GM21367 (cell line): ENCODE measurements at regions not wholly inside any gene's neighbourhood (a gene's known extent, or its start where the extent isn't known, plus 50 kb on each side); places are given as distances from the start of the nearest gene placed in this dataset.
"Not testable (repeated sequence)": the region's sequence is repeated elsewhere in the genome, so short reads cannot be mapped to it uniquely, and the experiment has no call there.

Source experiments
- ATAC-seq: cut with Tn5 transposase; IDR thresholded peaks from one replicate; pipeline ENCODE4 v1.9.1; 2021; ENCODE audit not compliant: unreplicated experiment

GRCh38 chr5:86337667-86338460 is 279.9 kb upstream of the COX7C start:
- no peak for ATAC-seq

DNA sequence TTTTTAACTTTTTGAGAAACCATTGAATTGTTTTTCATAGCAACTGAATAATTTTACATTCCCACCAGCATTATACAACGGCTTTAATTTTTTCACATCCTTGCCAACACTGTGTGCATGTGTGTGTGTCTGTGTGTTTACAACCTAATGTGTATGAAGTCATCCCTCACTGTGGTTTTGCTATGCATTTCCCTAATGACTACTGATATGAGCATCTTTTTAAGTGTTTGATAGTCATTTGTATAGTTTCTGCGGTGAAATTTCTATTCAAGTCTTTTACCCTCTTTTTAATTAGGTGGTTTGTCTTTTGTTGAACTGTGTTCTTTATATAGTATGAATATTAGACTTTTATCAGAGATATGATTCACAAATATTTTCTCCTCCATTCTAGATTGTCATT is 263.1 kb upstream of the COX7C start:
- ATAC-seq: no peak

DNA sequence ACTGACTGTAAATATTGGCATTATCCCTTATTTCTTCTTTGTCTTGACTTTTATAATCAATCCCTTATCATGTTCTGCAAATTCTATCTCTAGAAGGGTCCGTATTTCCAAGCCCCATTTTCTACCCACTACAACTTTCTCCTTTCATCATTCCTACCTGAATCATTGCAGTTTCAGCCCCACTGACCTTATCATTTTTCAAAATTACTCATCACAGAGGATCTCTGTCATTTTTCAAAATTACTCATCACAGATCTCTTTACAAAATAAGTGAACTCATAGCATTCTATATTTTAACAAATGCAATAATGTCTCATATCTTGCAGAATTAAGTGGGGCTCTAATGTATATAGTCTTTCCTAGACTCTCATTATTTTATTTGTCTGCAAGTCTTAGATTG is 256.9 kb upstream of the COX7C start:
- no peak for ATAC-seq

DNA sequence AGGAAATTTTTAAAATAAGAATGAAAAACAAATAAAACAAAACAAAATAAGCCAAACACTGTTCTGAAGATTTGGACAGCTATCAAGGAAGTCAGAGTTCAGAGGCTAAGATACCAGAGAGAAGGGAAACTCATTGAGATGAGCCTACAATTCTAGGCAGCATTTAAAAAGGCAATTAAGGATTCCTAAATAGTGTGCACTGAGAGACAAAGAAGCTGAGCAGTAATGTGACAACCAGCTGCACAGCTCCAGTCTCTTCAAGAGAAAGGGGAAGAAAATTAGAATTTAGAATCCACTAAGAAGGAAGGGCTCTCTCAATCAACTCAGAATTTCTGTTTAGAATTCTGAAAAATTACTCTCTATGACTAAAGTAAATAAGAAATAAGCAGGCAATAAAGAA is 246.7 kb upstream of the COX7C start:
- no peak for ATAC-seq

DNA sequence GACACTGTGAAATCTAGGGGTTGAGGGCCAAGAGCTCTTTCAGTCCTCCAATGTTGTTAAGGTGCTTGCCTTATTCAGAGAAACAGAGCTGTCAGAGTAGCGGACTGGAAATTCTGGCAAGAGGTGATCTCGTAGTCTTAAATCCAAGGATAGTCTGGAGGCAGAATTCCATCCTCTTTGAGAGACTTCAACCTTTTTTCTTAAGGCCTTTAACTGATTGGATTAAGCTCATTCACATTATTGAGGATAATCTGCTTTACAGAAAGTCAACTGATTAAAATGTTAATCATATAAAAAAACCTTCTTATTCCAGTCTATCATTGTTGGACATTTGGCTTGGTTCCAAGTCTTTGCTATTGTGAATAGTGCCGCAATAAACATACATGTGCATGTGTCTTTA is 243.1 kb upstream of the COX7C start:
- ATAC-seq: no peak

DNA sequence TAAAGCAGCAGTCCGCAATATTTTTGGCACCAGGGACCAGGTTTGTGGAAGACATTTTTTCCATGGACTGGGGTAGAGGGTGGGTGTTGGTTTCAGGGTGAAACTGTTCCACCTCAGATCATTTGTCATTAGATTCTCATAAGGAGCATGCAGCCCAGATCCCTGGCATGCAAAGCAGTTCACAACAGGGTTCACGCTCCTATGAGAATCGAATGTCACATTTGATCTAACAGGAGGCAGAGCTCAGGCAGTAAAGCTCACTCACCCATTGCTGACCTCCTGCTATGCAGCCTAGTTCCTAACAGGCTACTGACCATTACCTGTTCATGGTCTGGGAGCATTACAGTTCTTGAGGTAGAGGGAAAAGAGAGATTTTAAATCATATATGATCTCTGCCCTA is 241.5 kb upstream of the COX7C start:
- ATAC-seq: no peak

DNA sequence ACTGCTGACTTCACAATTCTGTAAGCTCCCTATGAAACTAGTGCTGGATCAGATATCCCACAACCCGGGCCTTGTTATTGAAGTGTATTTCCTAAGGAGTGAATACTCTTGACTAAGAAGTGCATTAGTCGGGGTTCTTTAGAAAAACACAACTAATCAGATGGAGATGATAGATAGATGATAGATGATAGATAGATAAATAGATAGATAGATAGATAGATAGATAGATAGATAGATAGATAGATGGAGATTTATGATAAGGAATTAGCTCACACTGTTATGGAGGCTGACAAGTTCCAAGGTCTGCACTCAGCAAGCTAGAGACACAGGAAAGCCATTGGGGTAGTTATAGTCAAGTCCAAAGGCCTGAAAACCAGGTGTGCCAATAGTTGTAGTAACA is 214.6 kb upstream of the COX7C start:
- no peak for ATAC-seq

- no peak for ATAC-seq
Observed at GRCh38 chr5:86404256-86404655, 213.5 kb upstream of the COX7C start.

DNA sequence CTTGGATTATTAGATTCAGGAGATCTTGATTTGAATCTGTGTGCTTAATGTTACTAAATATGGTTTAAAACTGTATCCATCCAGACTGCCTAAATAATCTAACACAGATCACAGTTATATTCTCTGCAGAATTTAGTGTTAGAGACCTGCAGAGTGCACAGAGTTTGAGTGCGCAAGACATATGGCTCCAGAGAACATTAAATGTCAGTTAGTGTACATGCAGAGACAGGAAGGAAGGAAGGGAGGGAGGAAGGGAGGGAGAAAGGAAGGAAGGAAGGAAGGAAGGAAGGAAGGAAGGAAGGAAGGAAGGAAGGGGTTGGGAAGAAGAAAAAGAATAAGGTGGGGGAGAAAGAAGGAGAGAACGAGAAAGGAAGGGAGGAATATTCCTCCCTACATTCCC is 210.0 kb upstream of the COX7C start:
- ATAC-seq: no peak

DNA sequence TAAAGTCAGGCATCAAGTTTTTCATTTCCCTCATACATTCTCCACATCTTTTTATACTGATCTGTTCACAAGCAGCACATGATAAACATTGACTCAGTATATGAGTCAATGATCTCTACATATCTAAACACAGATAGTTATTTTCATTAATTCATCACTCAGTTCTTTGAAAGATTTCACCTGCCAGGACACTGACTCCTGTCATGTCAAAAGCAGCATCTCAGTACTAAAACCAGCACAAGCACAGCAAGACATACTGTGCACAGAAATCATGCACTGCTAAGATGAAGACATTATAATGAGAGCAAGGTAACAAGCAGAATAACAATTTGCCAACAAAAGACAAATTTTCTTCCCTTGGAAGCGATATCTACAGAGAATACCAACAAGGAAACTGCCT is 206.1 kb upstream of the COX7C start:
- ATAC-seq: no peak

- ATAC-seq: no peak
Observed at GRCh38 chr5:86427158-86427557, 190.6 kb upstream of the COX7C start.

- no peak for ATAC-seq
Observed at GRCh38 chr5:86439593-86440110, 178.1 kb upstream of the COX7C start.

DNA sequence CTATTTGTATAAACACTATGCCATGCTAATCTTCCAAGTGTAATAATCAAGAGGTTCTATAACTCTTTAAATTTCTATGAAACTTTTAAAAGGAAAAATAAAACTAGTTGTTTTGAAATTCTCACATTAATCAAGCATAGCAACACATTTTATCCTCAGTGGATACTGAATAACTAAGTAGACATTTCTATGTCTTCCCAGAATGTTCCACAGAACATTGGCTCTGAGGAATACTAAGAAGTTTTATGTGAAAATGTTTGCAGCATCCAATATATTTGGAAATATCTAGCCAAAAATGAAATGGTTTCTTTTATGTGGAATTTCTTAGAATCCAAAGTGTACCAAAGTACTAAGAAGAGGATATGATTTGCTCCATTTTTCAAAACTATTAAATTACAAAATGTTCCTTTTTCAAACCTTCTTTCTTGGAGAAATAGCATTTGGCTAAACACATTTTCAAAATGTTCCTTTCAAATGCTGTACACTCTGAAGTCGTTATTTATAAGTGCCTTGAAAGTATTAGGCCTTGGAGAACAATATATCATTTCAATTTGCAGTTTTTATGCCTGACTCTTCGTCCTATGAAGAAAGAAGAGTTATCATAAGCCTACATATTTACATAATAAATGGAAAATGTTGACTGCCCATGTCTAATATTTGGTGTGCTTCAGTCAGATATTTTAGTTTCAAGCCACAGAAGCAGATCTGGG is 175.6 kb upstream of the COX7C start:
- ATAC-seq: no peak

GRCh38 chr5:86447362-86447761 is 170.4 kb upstream of the COX7C start:
- ATAC-seq: no peak

- ATAC-seq: no peak
Observed at GRCh38 chr5:86452251-86452650, 165.5 kb upstream of the COX7C start.

DNA sequence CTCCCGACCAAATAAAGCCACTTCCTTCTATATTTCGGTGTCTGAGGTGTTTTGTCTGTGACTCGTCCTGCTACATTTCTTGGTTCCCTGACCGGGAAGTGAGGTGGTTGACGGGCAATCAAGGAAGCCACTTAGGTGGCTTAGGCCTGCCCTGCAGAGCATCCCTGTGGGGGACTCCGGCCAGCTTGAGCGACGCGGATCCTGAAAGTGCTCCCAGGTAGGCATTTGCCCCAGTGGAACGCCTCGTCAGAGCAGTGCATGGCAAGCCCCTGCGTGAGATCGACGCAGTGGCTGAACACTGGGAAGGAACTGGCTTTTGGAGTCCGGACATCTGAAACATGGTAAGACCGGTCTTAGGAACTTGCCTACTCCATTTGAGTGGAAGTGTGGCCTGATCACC is 157.2 kb upstream of the COX7C start:
- ATAC-seq: no peak

DNA sequence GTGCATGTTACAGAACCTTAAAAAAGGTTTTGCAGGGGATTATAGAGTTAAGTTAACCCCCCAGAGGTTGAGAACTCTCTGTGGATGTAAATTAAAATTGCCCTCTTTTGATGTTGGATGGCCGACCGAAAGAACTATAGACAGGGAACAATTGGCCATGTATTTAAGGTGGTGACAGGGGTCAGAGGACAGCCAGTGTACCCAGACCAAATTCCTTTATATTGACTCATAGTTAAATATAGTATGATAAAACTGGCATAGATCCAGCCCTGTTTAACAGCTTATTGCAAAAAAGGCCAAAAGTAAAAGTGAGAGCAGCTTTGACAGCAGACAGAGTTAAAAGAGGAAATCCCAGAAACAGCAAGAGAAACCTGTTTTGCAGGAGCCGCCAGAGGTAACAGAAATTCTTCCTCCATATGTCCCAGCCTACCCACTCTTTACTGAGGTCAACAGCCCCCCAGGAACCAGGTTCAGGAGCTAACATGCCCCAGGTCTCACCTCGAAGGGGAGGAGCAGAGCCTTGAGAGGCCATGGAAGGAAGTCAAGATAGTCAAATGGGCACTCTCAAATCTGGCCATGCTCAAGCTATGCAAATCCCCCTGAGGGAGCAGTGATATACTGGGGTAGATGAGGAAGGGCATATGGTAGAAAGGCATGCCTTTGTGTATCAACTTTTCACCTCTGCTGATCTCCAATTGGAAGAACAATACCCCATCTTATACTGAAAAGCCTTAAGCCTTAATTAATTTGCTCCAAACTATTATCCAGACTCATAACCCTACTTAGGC is 156.4 kb upstream of the COX7C start:
- no peak for ATAC-seq

- no peak for ATAC-seq
Observed at GRCh38 chr5:86463339-86463738, 154.4 kb upstream of the COX7C start.

- ATAC-seq: no peak
Observed at GRCh38 chr5:86465052-86465838, 152.5 kb upstream of the COX7C start.

GRCh38 chr5:86466721-86467120 is 151.0 kb upstream of the COX7C start:
- ATAC-seq: not testable (repeated sequence)

DNA sequence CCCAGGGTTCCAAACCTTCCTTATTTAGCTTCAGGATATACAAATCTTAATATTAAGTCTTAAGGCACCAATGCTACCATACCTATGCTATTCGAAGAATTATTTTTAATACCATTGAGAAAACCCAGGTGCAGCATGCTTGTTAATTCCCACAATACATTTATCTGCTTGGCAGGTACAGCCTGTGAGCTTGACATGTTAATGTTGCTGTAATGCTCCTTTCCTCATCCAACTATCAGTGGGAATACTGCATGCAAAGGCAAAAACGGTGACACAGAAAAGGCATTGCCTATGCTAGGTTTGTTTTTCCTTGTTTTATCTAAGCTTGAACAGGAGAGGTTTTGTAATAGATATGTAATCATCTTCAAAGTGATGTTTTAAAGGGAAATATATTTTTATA is 135.7 kb upstream of the COX7C start:
- no peak for ATAC-seq
